Astrocyte of the spinal cord (primary cell): ENCODE measurements at regions not wholly inside any gene's neighbourhood (a gene's known extent, or its start where the extent isn't known, plus 50 kb on each side); places are given as distances from the start of the nearest gene placed in this dataset.

Experiments
- DNase-seq: peaks from one replicate; pipeline ENCODE4 v3.0.0; 2011; ENCODE audit warnings: low read depth, low spot score
- H3K4me3 ChIP-seq: 2 replicates; pipeline ENCODE4 v1.5.1; 2011; ENCODE audit warnings: low read depth, mild to moderate bottlenecking, low read length, moderate library complexity
- CTCF ChIP-seq: IDR thresholded peaks from 2 replicates; pipeline ENCODE4 v1.5.1; 2012; ENCODE audit warnings: low read depth, mild to moderate bottlenecking, low read length, inconsistent platforms
- in situ Hi-C: cut with HindIII; loops from 2 replicates; pipeline ENCODE4 v1.10.0; 2017; ENCODE audit warnings: low sequenced_read_pairs

GRCh38 chr13:55613429-55614187, 1527.1 kb upstream of the PRR20A start:
- DNase-seq = no peak
- no peak for TF ChIP-seq CTCF
- H3K4me3 ChIP-seq = no peak overlapping the region
- in situ Hi-C loops = no loop called here

DNA sequence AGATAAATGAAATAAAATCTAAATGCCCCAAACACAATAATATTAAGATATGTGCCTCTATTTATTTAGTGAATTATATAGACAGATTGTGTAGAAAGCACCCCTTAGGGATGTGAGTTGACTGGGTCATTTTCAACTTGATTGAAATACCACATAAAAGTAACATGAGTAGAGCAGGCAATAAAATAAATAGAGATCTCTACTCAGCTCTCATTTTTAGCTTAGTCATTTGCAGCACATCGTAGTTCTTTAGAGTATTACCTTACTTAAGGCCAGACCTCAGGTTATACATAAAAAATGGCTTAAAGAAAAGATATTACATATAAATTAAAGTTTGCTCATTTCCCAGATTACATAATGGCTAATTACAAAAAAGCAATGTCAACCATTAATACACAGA, 1525.6 kb upstream of the PRR20A start:
- H3K4me3 ChIP-seq = no peak overlapping the region
- no peak for DNase-seq
- TF ChIP-seq CTCF = no peak
- in situ Hi-C loops = no loop called here

GRCh38 chr13:55617241-55617640, 1523.5 kb upstream of the PRR20A start:
- in situ Hi-C loops = no loop called here
- H3K4me3 ChIP-seq = no peak overlapping the region
- TF ChIP-seq CTCF = no peak
- DNase-seq = no peak

GRCh38 chr13:55627221-55627620, 1513.5 kb upstream of the PRR20A start:
- in situ Hi-C loops = no loop called here
- TF ChIP-seq CTCF = no peak
- no peak overlapping the region for H3K4me3 ChIP-seq
- DNase-seq = no peak

GRCh38 chr13:55632402-55632801, 1508.3 kb upstream of the PRR20A start:
- in situ Hi-C loops = no loop called here

DNA sequence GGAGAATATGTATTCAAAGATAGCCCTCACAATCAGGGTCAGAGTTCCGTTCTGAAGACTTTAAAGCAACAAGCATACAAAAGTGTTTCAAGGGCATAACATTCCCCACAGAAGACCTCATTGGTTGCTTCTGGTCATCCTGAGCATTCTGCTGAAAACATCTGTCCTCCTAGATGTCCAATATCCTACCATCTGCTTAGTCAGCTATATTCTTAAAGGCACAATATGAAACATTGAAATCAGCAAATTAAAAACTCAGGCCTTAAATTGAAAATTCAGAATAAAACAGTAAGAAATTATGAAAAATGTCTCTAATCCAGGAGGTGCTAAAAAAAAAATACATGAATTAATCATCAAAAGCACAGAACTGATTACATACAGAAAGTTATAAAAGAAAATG, 1491.2 kb upstream of the PRR20A start:
- TF ChIP-seq CTCF = no peak
- H3K4me3 ChIP-seq = no peak overlapping the region
- in situ Hi-C loops = no loop called here
- no peak for DNase-seq

More at GRCh38 chr13:55632402-55632801, 1508.3 kb upstream of the PRR20A start:
- DNase-seq = no peak
- H3K4me3 ChIP-seq = no peak overlapping the region
- TF ChIP-seq CTCF = no peak
